Esophagus mucosa (tissue), 1 donor: ENCODE measurements at regions not wholly inside any gene's neighbourhood (a gene's known extent, or its start where the extent isn't known, plus 50 kb on each side); places are given as distances from the start of the nearest gene placed in this dataset.
"Not testable (repeated sequence)": the region's sequence is repeated elsewhere in the genome, so short reads cannot be mapped to it uniquely, and the experiment has no call there.

ENCODE experiments used
- ATAC-seq: fragments of 200-7000 bp; cut with Tn5 transposase; one replicate; pipeline ENCODE4 v1.9.1; 2020
- donor health status: DM: yes; HTN: yes; CAD: no.

GRCh38 chr7:25722856-25723255 lies 429.1 kb upstream of the NFE2L3 start:
- no peak for ATAC-seq

- ATAC-seq = no peak
These were observed 426.5 kb upstream of the NFE2L3 start for GRCh38 chr7:25725451-25725850.

- peak; percentile 31 for ATAC-seq
These were observed 425.7 kb upstream of the NFE2L3 start for GRCh38 chr7:25726170-25726780.

GRCh38 chr7:25726781-25727311 lies 425.2 kb upstream of the NFE2L3 start:
- peak; percentile 48 for ATAC-seq

GRCh38 chr7:25727446-25727845 lies 424.6 kb upstream of the NFE2L3 start:
- ATAC-seq = no peak

GRCh38 chr7:25727876-25728275 lies 424.1 kb upstream of the NFE2L3 start:
- ATAC-seq = no peak

GRCh38 chr7:25731068-25731845 lies 420.7 kb upstream of the NFE2L3 start:
- ATAC-seq = no peak

- ATAC-seq = no peak
These were observed 420.2 kb upstream of the NFE2L3 start for GRCh38 chr7:25731846-25732245.

- no peak for ATAC-seq
These were observed 419.2 kb upstream of the NFE2L3 start for GRCh38 chr7:25732766-25733217.

GRCh38 chr7:25735674-25736242 lies 416.2 kb upstream of the NFE2L3 start:
- ATAC-seq = no peak

- no peak for ATAC-seq
These were observed 413.5 kb upstream of the NFE2L3 start for GRCh38 chr7:25738528-25738927.

- ATAC-seq = no peak
These were observed 412.9 kb upstream of the NFE2L3 start for GRCh38 chr7:25739143-25739542.

- no peak for ATAC-seq
These were observed 409.7 kb upstream of the NFE2L3 start for GRCh38 chr7:25742316-25742715.

- ATAC-seq = not testable (repeated sequence)
These were observed 408.1 kb upstream of the NFE2L3 start for GRCh38 chr7:25743670-25744451.

GRCh38 chr7:25750744-25751508 lies 401.1 kb upstream of the NFE2L3 start:
- ATAC-seq = no peak

GRCh38 chr7:25752154-25752553 lies 399.8 kb upstream of the NFE2L3 start:
- ATAC-seq = no peak

- no peak for ATAC-seq
These were observed 398.8 kb upstream of the NFE2L3 start for GRCh38 chr7:25752967-25753791.

GRCh38 chr7:25753837-25754236 lies 398.2 kb upstream of the NFE2L3 start:
- no peak for ATAC-seq

GRCh38 chr7:25754333-25754732 lies 397.7 kb upstream of the NFE2L3 start:
- no peak for ATAC-seq

- ATAC-seq = no peak
These were observed 397.2 kb upstream of the NFE2L3 start for GRCh38 chr7:25754751-25755150.

- ATAC-seq = no peak
These were observed 395.4 kb upstream of the NFE2L3 start for GRCh38 chr7:25756601-25757000.
